GM13977 (cell line): ENCODE measurements at regions not wholly inside any gene's neighbourhood (a gene's known extent, or its start where the extent isn't known, plus 50 kb on each side); places are given as distances from the start of the nearest gene placed in this dataset.

Experiments
- DNase-seq: peaks from one replicate; pipeline ENCODE4 v3.0.0; 2012; ENCODE audit warnings: low spot score
- in situ Hi-C: fragments of 300-500 bp; cut with MboI; formaldehyde crosslinking; loops from one replicate; pipeline ENCODE4 v1.12.0; 2022; ENCODE audit warnings: low sequenced_read_pairs, low pct_unique_long_range_greater_than_20kb, mixed read lengths, inconsistent platforms; ENCODE audit not compliant: unreplicated experiment
- TF ChIP-seq, protein P1 (sequence below): IDR thresholded peaks from 2 replicates; pipeline ENCODE4 v1.5.1; 2012; ENCODE audit warnings: mild to moderate bottlenecking, control low read depth; ENCODE audit not compliant: insufficient read depth; ENCODE audit errors: extremely low read depth, missing control alignments

- TF ChIP-seq, protein P1, sequence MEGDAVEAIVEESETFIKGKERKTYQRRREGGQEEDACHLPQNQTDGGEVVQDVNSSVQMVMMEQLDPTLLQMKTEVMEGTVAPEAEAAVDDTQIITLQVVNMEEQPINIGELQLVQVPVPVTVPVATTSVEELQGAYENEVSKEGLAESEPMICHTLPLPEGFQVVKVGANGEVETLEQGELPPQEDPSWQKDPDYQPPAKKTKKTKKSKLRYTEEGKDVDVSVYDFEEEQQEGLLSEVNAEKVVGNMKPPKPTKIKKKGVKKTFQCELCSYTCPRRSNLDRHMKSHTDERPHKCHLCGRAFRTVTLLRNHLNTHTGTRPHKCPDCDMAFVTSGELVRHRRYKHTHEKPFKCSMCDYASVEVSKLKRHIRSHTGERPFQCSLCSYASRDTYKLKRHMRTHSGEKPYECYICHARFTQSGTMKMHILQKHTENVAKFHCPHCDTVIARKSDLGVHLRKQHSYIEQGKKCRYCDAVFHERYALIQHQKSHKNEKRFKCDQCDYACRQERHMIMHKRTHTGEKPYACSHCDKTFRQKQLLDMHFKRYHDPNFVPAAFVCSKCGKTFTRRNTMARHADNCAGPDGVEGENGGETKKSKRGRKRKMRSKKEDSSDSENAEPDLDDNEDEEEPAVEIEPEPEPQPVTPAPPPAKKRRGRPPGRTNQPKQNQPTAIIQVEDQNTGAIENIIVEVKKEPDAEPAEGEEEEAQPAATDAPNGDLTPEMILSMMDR, result no peak
- in situ Hi-C loops, result no loop called here
These were observed 289.9 kb upstream of the SFSWAP start for GRCh38 chr12:131420867-131421447.

DNA sequence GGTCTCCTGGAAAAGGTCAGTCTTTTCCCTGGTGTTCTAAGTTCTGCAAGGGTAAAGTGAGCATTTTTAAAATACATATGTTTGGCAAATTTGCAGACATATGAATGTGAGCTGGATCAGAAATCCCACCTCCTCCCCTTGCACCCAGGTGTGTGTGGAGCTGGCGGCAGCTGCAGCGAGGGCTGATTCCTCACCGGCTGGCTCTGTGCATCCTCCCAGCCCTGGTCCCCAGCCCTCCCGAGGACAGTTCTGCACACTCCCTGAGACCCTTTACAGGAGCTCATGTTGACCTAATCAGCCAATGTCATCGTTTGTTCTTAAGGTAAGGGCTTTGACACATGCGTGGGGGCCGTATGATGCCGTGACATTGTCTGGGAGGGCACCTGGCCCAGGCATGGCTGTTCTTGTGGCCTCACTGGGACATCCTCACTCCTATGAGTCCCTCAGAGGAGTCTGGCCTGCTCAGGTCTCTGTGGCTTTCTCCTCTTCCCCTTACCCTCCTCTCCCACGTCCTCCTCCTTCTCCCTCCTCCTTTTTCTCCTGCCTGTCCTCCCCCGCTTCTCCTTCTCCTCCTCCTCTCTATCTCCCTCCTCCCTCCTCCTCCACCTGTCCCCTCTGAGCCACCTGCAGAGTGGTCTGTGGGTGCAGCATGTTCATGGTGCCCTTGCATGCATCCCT, 289.2 kb upstream of the SFSWAP start:
- in situ Hi-C loops, result no loop called here
- DNase-seq, result no peak
- TF ChIP-seq, protein P1, result no peak

More at GRCh38 chr12:131420867-131421447, 289.9 kb upstream of the SFSWAP start:
- DNase-seq, result no peak

GRCh38 chr12:131422187-131422520, 288.7 kb upstream of the SFSWAP start:
- no peak for DNase-seq
- TF ChIP-seq, protein P1, result no peak
- in situ Hi-C loops, result no loop called here

DNA sequence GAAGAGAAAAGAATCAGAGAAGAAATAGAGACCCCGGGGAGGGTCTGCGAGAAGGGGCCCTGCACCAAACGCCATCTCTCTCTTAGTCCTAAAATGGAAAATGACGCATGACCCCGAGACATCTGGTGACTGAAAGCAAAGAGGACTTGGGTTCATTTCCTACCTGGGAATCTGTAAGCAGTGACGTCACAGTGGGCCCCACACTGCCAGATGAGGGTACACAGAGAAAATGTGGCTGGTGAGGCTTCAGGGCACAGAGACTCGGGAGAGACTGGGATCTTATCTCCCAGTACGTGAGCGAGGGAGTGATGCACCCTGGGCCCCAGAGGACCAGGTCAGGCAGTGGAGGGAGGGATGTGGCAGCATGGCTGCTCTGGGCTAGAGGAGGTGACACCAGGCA, 288.1 kb upstream of the SFSWAP start:
- TF ChIP-seq, protein P1, result no peak
- in situ Hi-C loops, result no loop called here
- no peak for DNase-seq

DNA sequence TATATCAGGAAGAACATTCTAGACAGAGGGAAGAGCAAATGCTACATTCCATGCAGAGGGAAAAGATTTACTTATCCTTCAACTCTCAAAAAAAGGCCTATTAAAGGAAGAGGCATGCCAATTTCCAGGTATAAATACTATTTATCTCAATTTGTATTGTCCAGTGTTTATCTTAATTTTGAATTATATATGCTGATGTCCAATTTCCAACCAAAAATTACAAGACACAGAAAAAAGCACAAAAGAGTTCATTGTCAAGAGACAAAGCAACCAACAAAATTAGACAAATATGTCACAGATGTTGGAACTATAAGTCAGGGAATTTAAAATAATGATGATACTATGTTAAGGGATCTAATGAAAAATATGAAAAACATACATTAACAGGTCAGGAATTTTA, 286.6 kb upstream of the SFSWAP start:
- in situ Hi-C loops, result no loop called here
- no peak for DNase-seq
- TF ChIP-seq, protein P1, result no peak

DNA sequence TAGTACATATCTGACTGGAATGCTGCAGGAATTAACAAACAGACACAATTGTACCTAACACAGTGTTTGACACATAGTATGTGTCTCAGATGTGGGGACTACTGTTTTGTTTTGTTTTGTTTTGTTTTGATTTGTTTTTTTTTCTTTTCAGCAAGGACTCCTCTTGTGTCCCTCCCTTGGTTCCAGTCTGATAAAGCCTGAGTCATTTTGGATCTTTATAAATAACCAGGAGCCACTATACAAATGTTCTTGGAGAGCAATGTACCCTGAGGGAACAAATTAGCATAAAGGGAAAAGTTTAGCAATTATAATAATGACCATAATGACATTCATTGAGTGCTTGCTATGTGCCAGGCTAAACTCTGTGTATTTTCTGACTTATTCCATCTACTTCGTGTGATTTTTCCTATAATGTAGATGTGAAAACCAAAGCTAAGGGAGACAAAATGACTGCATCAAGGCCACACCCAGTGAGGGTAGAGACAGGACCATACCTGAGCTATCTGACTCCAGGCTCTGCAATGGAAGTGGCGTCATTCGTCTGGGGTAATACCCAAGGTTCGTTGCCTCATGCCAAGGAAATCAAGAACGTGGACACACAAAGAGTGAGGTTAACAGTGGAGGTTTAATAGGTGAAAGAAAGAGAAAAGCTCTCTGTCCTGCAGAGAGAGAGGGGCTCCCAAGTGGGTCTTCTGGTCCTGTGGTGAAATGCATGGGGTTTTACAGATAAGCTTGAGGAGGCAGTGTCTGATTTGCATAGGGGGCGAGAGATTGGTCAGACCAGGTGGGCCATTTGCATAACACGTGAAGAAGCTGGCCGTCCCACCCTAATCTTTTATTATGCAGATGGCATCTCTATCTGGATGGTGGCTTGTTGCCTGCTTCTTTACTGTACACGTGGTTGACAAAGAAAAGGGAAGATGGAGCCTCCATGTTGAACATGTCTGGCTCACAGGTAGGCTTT, 285.5 kb upstream of the SFSWAP start:
- no peak for DNase-seq
- in situ Hi-C loops, result no loop called here
- TF ChIP-seq, protein P1, result no peak
